ENCODE measurements at regions not wholly inside any gene's neighbourhood (a gene's known extent, or its start where the extent isn't known, plus 50 kb on each side); places are given as distances from the start of the nearest gene placed in this dataset.

- no peak for TF ChIP-seq CTCF (IDR thresholded peaks at IDR 0.05; ENCODE audit: insufficient read depth, low read length, poor library complexity, severe bottlenecking)
- TF ChIP-seq EZH2phosphoT487 (conservative IDR thresholded peaks at IDR 0.05; ENCODE audit: low read length), result no peak
Observed at GRCh38 chr6:98498144-98498775, 336.1 kb upstream of the POU3F2 start.
